Muscle of back (tissue), 3 donors: ENCODE measurements at regions not wholly inside any gene's neighbourhood (a gene's known extent, or its start where the extent isn't known, plus 50 kb on each side); places are given as distances from the start of the nearest gene placed in this dataset.

Experiments
- DNase-seq, 3 donors: peaks; one replicate each; pipeline versions ENCODE4 v3.0.0 to v3.0.0-alpha.2; 2013

GRCh38 chr21:19237608-19238007 is 834.0 kb upstream of the TMPRSS15 start:
- DNase-seq: no peak

GRCh38 chr21:19239696-19240095 is 836.1 kb upstream of the TMPRSS15 start:
- DNase-seq: no peak

GRCh38 chr21:19244502-19245187 is 841.1 kb upstream of the TMPRSS15 start:
- no peak for DNase-seq

DNA sequence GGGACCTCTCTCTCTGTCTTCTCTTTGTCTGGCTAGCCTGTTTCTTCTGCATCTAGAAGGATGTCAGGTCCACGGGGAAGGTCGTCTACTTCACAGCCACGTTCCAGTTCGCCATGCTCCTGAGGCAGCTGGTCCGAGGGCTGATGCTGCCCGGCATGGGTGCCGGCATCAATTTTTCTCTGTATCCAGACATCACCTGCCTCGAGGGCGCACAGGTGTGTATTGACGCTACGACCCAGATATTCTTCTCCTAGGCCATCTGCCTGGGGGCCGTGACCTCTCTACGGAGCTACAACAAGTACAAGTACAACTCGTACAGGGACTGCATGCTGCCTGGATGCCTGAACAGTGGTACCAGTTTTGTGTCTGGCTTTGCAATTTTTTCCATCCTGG is 841.6 kb upstream of the TMPRSS15 start:
- DNase-seq: no peak

DNA sequence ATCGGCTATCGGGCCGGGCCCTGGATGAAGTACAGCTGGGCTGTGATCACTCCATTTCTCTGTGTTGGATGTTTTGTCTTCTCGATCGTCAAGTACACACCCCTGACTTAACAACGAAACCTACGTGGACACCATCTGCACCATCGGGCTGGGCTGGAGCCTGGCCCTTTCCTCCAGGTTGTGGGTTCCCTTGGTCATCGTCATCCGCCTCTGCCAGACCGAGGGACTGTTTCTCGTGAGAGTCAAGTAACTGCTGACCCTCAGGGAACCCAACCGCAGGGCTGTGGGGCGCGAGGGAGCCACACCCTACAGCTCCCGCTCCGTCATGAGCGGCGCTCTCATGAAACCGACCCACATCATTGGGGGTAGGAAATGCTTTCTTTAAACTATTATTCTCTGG is 842.4 kb upstream of the TMPRSS15 start:
- DNase-seq: no peak

- DNase-seq: no peak
Observed at GRCh38 chr21:19256934-19257660, 853.5 kb upstream of the TMPRSS15 start.

DNA sequence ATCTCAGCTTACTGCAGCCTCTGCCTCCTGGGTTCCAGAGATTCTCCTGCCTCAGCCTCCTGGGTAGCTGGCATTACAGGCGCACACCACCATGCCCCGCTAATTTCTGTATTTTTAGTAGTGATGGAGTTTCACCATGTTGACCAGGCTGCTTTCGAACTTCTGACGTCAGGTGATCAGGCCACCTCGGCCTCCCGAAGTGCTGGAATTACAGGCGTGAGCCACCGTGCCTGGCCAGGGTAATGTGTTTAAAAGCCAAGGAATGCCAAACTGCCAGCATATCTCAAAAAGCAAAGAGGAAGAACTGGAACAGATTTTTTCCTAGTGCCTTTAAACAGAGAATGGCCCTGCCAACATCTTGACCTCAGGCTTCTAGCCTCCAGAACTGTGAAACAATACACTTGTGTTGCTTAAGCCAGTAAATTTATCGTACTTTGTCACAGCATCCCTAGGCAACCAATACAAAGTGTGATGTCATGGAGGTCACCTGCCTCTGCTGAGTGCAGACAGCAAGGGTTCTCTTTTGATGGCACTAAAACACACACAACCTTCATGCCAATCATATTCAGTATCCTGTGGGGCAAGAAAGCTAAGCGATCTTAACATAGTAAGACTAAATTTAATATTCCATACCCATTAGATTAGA is 858.3 kb upstream of the TMPRSS15 start:
- DNase-seq: no peak

- DNase-seq: no peak
Observed at GRCh38 chr21:19266636-19267035, 863.1 kb upstream of the TMPRSS15 start.

- no peak for DNase-seq
Observed at GRCh38 chr21:19268686-19269085, 865.1 kb upstream of the TMPRSS15 start.

DNA sequence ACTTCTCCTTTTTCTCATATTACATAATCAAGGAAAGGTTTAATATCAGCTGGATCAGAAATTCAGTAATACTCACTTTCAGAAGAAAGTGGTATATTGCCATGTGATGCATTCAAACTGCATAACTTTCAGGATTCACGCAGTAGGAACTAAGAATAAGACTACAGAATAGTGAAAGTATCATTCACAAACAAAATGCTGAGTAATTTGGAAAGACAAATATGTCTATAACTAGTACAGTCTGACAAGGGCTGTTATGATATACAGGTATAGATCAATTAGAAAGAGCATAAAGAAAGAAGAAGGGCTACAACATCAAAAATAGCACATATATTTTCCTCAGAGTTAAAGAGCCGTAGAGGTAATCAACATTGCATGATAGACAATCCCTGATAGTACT is 871.5 kb upstream of the TMPRSS15 start:
- DNase-seq: no peak

DNA sequence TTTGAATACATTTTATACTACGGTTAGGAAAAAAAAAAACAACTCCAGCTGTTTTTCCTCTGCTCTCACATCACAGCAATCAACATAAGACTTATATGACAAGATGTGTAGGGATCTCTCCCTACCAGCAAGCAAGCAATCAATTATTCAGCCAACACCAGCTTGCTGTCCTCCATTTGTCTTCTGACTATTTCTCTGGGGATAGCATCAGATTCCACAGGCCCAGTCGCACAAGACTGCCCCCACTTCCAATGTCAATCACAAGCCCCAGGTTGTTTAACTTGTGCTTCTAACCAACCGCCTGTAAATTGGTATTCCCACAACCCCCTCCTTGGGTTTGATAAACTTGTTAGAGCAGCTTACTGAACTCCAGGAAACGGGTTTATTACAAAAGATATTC is 873.1 kb upstream of the TMPRSS15 start:
- DNase-seq: peak in 1 of 3 donors; percentile 19

GRCh38 chr21:19286876-19287275 is 883.3 kb upstream of the TMPRSS15 start:
- DNase-seq: no peak

DNA sequence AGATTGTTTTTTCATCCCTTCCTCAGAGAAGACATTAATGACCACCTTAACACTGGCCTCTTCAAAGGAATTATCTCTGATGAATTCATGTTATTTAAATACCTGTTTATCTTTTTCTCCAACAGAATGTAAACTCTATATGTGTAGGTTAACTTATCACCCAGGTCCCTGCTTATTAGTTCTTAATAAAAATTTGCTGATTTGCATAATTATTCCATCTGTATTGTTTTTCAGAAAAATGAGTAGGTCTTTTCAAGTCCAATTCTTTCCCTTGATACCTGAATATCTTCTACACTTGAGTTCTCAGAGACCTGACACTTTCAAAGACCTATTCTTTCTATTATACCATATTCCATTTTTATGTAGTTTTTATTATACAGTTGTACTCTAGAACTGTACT is 886.7 kb upstream of the TMPRSS15 start:
- DNase-seq: no peak

- DNase-seq: no peak
Observed at GRCh38 chr21:19320291-19320690, 916.7 kb upstream of the TMPRSS15 start.

DNA sequence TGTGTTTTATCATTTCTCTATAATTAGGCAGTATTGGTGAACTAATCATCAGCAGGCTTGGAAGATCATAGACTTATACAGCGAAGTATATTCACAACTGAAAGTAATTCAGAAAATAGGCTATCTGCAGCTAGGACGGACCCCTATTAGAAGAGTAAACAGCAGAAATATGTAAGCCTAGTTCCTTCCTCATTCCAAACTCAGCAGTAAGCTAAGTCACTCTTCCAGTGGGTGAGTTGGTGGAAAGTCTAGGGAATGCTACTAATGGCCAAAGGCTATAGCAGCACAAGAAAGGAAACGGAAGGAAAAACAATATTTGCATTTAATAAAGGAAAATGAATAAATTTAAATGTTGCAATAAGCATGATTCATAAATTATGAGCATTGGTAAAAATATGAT is 918.1 kb upstream of the TMPRSS15 start:
- DNase-seq: no peak

GRCh38 chr21:19322360-19322759 is 918.8 kb upstream of the TMPRSS15 start:
- peak in 2 of 3 donors; percentile 12 to 25 for DNase-seq

DNA sequence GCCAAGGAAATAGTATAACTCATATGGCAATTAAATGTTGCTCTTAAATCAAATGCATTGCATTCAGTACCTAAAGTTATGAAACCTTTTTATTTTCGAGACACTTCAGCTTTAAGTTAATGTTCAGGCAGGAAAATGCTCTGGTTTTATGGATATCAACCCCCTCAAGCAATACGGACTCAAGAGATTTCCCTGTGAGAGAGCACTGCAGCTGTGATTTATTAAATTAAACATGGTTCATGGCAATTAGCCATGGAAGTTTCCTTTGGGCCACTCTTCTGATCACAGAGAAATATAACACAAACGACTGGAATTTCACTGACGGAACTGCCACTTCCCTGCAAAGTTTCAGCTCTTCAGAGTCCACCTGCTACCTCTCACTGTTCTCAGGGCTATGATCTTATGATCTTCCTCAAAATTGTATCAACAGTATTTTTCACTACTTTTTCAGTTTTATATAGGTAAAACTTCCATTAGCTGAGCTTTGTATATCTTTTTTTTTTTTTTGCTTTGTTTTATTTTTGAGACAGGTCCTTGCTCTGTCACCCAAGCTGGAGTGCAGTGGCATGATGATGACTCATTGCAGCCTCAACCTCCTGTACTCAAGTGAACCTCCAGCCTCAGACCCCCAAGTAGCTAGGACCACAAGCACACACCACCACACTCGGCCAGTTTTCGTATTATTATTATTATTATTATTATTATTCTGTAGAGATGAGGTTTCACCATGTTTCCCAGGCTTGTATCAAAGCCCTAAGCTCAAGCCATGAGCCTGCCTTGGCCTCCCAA is 923.1 kb upstream of the TMPRSS15 start:
- DNase-seq: peak; percentile 38 to 81 (median 41)

- no peak for DNase-seq
Observed at GRCh38 chr21:19328954-19329353, 925.4 kb upstream of the TMPRSS15 start.

DNA sequence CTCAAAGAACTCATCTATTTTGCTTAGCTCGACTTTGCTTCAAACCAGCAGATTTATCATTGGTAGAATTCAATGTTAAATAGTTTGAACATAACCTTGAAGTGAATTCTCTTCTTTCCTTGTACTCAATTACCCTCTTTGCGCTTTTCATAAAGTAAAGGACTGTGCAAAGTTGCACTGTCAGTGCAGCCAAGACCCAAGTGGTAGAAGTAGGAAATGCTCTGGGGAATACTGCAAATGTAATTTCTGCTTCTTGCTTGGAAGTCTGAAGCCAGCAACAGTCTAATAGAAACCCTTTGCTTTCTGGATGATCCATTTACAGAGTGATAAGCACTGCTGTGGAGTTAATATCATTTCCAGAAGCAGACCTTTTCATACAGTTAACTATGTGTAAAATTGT is 936.7 kb upstream of the TMPRSS15 start:
- no peak for DNase-seq

DNA sequence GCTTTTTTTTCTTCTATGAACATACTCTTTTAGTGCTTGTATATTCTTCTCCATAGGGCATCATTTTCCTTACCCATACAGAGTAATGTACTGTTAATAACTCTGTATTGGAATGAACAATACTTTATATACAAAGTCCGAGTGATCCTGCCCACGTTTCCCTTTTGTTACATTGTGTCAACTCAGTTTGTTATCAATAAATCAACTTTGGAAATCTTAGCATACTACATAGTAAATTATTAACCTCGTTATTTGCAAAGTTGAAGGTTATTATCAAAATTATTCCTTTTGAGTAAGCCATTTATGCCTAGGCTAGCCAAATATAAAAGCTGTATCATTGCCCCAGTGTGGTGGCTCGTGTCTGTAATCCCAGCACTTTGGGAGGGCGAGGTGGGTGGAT is 937.4 kb upstream of the TMPRSS15 start:
- DNase-seq: no peak

- no peak for DNase-seq
Observed at GRCh38 chr21:19343711-19344110, 940.1 kb upstream of the TMPRSS15 start.

DNA sequence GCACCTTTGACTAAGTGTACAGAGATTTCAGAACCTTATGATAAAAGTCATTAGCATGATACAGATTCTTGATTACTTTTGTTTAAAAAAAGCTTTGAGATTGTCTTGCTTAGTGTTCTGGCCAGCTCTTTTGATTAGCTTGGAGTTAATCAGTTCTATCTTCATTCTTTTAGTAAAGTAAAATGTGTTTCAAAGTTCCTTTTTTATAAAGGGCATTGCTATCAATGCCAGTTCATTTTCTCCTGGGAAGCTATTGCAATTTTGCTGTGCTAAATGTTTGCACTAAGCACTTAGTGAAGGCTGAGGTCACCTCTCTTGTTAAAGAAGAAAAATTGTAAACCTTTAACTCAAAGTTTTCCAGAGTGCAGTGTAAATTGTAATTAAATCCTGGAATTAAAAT is 946.7 kb upstream of the TMPRSS15 start:
- no peak for DNase-seq
